Activated CD8-positive, alpha-beta memory T cell treated with anti-CD3 and anti-CD28 coated beads for 24 hours (primary cell): ENCODE measurements at regions not wholly inside any gene's neighbourhood (a gene's known extent, or its start where the extent isn't known, plus 50 kb on each side); places are given as distances from the start of the nearest gene placed in this dataset.
"Not testable (repeated sequence)": the region's sequence is repeated elsewhere in the genome, so short reads cannot be mapped to it uniquely, and the experiment has no call there.

Source experiments
- DNase-seq: peaks from one replicate; pipeline ENCODE4 v3.0.0-alpha.2; 2020

DNA sequence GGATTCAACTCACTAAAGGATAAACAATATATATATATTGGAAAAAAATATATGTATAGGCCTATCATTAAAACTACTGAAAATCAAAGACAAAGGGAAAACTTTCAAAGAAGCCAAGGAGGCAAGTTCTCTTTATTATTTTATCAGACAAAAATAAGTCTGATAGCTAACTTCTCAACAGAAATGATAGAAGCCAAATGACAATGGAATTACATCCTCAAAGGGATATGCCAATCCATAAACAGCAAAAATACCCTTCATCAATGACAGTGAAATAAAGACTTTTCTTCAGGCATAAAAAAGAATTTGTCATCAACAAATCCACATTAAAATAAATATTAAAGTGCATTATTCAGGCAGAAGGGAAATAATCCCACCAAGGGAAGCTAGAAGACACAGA lies 393.4 kb downstream of the ZFHX3 start:
- DNase-seq: no peak

- no peak for DNase-seq
Observed at GRCh38 chr16:72649254-72649944, 398.5 kb downstream of the ZFHX3 start.

- DNase-seq: no peak
Observed at GRCh38 chr16:72646615-72647014, 401.3 kb downstream of the ZFHX3 start.

- no peak for DNase-seq
Observed at GRCh38 chr16:72645538-72645937, 402.4 kb downstream of the ZFHX3 start.

GRCh38 chr16:72644911-72645310 lies 403.0 kb downstream of the ZFHX3 start:
- DNase-seq: no peak

DNA sequence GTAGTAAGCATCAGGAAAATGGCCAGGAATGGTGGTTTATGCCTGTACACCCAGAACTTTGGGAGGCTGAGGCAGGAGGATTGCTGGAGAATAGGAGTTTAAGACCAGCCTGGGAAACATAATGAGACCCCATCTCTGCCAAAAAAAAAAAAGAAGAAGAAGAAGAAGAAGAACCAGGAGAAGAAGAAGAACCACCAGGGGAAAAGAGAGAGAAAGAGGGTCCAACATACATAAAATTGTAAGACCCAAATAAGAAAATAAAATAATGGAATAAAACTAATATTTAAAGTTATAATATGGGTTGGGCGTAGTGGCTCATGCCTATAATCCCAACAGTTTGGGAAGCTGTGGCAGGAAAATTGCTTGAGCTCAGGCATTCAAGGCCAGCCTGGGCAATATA lies 408.4 kb downstream of the ZFHX3 start:
- no peak for DNase-seq

- DNase-seq: no peak
Observed at GRCh38 chr16:72637306-72637705, 410.6 kb downstream of the ZFHX3 start.

DNA sequence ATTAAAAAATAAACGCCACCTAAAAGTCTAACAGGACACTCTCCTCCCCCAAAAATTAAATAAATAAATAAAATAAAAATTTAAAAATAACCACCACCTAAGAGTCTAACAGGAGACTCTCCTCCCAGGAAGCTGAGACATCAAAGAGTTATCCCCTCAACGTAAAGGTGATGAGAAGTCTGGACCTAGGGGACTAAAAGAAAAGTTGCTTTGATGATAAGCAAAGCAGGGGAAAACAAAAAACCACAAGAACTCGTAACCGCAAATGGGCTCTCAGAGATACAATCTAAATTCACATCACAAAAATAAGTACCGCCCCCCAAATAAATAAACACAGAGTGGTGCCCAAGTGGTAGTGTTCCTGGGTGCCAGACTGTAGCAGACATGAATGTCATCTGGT lies 412.2 kb downstream of the ZFHX3 start:
- DNase-seq: no peak

- DNase-seq: no peak
Observed at GRCh38 chr16:72635104-72635503, 412.8 kb downstream of the ZFHX3 start.

DNA sequence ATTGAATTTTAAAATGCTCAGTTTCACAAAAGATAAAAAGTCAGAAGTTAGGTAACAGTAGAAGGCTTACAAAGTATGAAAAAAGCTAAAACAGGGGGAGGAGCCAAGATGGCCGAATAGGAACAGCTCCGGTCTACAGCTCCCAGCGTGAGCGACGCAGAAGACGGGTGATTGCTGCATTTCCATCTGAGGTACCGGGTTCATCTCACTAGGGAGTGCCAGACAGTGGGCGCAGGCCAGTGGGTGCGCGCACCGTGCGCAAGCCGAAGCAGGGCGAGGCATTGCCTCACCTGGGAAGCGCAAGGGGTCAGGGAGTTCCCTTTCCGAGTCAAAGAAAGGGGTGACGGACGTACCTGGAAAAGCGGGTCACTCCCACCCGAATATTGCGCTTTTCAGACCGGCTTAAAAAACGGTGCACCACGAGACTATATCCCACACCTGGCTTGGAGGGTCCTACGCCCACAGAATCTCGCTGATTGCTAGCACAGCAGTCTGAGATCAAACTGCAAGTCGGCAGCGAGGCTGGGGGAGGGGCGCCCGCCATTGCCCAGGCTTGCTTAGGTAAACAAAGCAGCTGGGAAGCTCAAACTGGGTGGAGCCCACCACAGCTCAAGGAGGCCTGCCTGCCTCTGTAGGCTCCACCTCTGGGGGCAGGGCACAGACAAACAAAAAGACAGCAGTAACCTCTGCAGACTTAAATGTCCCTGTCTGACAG lies 420.6 kb downstream of the ZFHX3 start:
- DNase-seq: not testable (repeated sequence)

DNA sequence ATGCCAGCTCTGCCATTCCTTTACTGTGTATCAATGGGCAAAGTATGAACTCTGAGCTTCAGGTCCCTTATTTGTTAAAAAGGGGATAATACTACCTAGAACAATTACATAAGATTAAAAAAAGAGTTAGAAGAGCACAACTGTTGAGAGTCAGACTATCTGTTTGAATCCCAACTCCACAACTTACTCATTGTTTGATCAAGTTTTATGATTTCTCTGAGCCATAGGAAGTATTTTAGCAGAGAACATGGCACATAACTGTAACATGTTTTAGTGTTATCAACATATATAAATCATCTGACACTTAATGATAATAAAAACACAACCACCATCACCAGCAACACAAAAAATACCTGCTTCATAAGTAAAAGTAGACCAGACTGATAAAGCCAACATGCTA lies 421.3 kb downstream of the ZFHX3 start:
- DNase-seq: no peak

GRCh38 chr16:72621651-72622050 lies 426.3 kb downstream of the ZFHX3 start:
- no peak for DNase-seq

DNA sequence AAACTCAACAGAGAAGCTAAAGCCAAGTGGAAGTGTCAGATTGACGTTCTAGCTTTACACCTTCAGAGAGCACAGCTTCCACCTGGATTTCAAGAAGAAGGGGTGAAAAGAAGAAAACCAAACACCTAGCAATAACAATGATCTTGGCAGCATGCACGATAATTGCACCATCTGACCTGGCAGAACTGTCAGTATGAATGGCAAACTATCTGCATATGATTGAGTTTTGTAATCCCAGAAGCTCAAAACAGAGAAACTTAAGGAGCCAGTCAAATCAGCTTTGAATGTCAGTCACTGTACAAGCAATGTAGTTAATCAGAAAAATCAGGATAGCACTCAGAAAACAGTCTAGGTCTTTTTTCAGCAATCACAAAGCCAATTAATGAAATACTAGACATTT lies 427.1 kb downstream of the ZFHX3 start:
- no peak for DNase-seq

DNA sequence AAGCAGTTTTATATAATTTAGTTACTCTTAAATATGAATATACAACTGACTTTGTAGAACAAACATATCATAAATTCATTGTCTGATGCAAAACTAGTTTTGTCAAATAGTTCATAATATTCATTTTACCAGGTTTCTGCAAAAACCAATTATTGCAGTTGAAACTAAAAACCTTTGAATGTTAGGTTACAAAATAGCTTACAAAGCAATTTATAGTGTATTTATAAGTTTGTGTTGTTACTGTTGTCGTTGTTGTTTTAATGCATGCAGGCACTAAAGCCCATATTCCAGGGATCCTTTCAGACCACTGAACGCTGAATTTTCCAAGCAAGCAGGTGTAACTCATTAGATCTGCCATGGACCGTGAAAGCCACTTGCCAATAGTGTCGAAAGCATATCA lies 427.6 kb downstream of the ZFHX3 start:
- DNase-seq: no peak

DNA sequence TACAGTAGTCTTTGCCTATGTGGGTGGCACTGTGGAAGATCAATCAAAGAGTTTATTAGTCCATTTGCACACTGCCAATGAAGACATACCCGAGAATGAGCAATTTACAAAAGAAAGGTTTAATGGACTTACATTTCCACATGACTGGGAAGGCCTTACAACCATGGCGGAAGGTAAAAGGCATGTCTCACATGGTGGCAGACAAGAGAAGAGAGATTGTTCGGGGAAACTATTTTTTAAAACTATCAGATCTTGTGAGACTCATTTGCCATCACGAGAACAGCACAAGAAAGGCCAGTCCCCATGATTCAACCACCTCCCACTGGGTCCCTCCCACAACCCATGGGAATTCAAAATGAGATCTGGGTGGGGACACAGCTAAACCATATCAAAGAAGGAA lies 432.1 kb downstream of the ZFHX3 start:
- no peak for DNase-seq

DNA sequence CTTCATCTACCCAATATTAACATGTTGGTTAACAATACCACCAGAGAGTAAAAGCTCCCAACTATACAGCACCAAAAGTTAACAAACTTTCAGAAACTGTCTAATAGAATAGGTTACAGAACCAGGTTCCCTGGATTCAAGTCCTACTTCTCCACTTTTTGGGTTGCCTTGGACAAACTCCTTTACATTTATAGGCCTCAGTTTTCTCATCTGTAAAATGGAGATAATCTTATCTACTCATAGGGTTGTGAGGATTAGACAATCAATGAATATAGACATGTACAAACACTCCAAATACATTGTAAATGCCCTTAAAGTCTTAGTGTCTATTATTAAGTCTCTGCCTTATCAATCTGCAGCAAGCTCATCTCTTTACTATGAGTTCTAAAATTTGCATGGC lies 435.2 kb downstream of the ZFHX3 start:
- DNase-seq: no peak

DNA sequence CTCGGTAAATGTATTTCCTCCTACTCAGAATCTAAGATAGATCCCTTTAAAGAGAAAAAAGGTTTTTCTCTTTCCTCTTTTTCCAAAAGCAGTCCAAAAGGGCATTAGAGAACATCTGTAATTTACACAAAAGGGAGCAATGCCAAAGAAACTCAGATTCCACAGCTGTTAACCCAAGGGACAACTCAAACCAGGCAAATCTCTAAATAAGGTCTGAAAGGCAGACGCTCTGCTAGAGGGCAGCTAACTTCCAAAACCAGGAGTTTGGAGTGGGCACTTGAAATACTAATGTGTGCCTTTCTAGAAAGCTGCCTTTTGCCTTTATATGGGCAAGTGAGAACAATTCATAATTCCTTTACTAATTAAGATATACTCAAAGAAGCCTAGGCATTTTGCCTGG lies 435.7 kb downstream of the ZFHX3 start:
- no peak for DNase-seq

DNA sequence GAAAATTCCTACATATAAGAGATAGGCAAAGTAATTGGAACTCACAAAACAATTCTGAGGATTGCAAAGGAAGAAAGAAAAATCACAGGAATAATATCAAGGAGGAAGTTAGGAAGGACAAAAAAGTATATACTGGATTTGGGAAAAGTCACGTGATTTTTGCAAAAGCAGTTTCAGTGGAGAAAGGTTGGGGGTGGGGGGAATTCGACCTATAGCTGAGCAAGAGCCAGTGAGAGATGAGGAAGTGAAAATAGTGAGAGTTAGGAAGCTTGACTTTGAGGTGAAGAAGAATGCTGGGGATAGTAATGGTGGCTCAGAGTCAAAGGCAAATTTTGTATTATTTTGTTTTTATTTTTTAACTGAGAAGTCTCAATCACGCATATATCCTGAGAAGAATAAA lies 438.0 kb upstream of the PMFBP1 start:
- no peak for DNase-seq

DNA sequence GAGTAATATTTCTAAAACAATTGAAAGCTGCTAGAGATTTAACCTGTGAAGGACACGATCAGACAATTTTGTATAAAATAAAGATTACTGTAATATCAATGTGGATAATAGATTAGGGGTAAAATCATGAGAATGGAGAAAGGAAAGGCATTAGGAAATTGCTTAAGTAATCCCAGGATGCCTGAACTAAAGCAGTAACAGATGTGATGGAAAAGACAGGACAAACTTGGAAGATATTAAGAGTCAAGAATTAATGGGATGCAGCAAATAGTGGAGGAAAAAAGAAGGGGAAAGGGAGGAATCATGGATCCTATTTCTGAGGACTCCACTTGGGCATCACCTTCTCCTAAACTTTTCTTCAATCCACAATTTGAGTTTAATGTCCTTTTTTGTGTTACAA lies 437.1 kb upstream of the PMFBP1 start:
- no peak for DNase-seq

GRCh38 chr16:72604375-72604774 lies 432.4 kb upstream of the PMFBP1 start:
- no peak for DNase-seq

DNA sequence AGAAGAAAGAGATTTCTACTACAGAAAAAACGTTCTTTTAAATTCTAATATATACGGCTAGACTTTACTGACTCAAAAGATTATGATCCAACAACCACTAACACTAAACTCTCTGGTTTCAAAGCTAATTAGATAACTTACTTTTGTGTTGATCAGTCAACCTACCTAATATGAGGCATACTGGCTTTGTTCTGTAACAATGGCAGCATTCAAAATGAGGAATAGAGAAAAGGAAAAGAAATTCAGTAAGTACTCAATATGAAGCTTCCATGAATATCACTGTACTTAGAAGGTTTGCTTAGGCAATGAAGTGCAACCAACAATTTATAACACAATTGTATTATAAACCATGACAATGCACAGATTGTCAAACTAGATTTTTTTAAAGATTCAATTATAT lies 430.5 kb upstream of the PMFBP1 start:
- DNase-seq: no peak

GRCh38 chr16:72598696-72599095 lies 426.7 kb upstream of the PMFBP1 start:
- no peak for DNase-seq

DNA sequence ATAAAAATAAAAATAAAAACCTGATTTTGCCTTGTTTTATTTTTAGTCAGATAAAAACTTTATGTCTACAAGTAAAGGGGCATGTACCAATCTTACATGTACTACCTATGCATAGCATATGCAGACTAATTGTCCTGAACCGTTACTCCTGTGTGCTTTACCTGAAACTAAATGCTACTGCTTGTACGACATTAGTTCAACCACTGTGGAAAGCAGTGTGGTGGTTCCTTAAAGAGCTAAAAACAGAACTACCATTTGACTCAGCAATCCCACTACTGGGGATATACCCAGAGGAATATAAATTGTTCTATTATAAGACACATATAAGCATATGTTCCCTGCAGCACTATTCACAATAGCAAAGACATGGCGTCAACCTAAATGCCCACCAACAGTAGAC lies 426.0 kb upstream of the PMFBP1 start:
- no peak for DNase-seq

GRCh38 chr16:72596373-72596772 lies 424.4 kb upstream of the PMFBP1 start:
- DNase-seq: no peak
